Fibroblast of skin of left biceps (primary cell): ENCODE measurements at regions not wholly inside any gene's neighbourhood (a gene's known extent, or its start where the extent isn't known, plus 50 kb on each side); places are given as distances from the start of the nearest gene placed in this dataset.
"Not testable (repeated sequence)": the region's sequence is repeated elsewhere in the genome, so short reads cannot be mapped to it uniquely, and the experiment has no call there.

ENCODE experiments used
- DNase-seq, 2 experiments: peaks; one replicate each; pipeline ENCODE4 v3.0.0-alpha.2; 2013; ENCODE audit warnings: low read depth in 2 of 2

DNA sequence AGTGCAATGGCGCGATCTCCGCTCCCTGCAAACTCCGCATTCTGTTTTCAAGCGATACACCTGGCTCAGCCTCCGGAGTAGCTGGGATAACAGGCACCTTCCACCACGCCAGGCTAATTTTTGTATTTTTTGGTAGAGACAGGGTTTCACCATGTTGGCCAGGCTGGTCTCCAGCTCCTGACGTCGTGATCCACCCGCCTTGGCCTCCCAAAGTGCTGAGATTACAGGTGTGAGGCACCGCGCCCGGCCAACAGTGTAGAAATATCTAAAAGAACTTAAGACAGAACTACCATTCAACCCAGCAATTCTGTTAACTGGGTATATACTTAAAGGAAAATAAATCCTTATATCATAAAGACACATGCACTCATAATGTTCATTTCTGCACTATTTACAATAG, 335.3 kb upstream of the LUZP2 start:
- no peak for DNase-seq

DNA sequence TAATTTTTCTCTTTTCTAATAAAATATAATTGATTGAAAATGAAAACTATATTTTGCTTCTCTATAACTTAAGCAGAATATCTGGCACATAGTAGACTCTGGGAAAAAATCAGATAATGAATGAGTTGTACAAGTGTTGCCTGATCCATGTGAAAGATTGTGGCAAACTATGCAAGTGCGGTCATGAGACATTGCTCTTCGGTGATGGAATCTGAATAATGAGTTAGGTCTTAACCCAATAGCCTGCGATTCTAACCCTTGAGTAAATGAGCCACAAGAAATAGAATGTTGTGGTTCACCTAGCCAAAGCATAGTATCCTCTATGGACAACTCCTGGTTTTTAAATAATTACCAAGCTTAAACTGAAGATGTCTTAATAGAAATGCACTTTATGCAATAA, 333.7 kb upstream of the LUZP2 start:
- no peak for DNase-seq

DNA sequence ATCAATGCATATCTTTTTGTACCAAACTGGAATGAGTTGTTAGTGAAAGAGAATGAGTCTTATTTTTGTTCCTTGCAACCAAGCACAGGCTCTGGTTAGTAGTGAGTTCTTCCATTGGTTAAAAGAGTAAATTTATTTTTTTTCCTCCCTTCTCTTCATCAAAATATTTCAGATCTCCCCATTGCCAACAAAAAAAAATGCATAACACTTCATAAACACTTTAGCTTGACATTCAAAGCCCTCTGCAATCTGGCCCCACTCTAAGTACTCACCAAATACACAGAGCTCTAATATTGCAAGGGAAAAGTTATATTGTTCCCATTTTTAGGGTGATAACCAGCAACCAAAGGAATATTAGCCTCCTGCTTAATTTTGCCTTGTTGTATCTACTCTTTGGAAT, 333.0 kb upstream of the LUZP2 start:
- DNase-seq = no peak

DNA sequence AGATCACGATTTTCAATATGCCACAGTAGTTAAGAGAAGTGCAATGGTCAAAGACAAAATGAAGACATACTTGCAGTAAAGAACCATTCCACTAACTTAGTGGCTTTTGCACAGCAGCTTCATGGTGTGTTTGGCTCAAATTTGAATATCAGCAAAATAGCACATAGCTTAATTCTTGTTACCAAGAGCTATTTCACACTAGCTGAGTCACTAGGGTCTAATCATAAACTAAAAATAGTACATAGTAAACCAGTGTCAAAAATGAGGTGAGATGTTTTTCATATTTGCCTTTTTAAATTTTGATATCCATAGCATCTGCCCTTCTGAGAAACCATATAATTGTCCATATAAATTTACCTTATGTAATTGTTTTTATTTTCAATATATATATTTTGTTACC, 325.0 kb upstream of the LUZP2 start:
- no peak for DNase-seq

DNA sequence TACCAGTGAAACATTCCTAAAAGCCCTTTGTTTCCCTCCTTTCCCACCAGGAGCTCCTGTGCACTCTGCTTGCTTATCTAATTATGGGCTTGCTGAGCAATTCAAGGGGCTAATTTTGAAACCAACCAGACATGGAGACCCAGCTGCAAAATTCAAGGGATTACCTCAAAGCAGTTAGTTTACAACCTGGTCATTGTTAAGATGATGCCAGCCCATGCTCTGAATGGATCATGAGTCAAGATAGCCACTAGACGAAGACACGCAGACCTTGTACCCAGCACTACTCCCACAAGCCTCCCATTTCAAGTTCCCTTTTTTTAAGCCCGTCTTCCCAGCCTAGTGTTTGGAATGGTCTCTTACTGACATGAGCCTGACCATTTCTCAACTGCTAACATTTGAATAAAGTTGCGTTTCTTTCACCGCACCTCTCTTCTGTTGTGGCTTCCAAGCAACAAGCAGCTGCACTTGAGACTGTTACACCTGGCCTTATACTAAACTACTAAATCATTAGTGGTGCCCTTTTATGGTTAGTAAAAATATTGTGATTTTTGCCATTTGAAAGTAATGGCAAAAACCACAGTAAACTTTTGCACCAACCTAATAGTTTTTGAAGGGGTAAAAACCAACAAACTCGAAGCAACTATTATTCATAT, 315.3 kb upstream of the LUZP2 start:
- no peak for DNase-seq

DNA sequence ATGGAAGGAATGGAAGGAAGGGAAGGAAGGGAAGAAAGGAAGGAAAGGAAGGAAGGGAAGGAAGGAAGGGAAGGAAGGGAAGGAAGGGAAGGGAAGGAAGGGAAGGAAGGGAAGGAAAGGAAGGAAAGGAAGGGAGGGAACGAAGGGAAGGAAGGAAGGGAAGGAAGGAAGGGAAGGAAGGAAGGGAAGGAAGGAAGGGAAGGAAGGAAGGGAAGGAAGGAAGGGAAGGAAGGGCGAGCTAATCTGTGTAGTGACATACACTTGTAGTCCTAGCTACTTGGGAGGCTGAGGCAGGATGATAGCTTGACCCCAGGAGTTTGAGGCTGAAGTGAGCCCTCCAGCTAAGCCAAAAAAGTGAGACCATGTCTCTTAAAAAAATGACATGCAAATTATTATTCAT, 311.3 kb upstream of the LUZP2 start:
- DNase-seq = not testable (repeated sequence)

DNA sequence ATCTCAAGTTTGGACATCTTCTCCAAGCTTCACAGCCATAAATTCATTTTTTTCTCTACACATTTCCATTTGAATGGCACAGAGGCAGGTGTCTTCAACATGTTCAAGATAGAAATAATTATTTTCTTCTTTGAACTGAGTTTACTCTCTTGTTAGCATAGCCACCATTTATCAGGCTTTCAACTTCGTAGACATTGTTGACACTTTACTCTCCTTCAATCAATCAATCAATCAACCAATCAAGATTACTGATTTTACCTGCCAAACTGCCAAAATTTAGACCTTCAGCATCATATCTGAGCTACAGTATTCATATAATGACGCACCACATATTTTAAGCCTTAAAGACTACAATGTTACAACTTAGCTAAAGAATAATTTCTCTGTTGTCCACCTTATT, 300.1 kb upstream of the LUZP2 start:
- DNase-seq = no peak

DNA sequence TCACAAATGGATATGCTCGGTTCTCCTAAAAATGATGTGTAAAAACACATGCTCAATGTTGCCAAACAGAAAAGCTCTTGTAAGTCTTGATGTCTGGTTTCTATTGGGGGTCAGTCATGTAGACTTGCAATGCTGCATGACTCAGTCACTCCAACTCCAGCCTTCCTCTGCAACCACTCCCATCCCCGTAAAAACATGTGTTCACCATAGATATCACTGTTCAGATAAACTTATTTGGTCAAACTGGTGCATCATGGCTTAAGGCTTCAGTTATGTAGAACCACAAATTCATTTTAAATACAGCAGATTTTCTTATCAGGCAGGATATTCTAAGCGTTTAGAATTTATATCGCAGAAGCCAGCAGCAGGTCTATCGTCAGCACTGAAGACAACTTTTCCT, 298.4 kb upstream of the LUZP2 start:
- DNase-seq = peak; percentile 1 to 4

DNA sequence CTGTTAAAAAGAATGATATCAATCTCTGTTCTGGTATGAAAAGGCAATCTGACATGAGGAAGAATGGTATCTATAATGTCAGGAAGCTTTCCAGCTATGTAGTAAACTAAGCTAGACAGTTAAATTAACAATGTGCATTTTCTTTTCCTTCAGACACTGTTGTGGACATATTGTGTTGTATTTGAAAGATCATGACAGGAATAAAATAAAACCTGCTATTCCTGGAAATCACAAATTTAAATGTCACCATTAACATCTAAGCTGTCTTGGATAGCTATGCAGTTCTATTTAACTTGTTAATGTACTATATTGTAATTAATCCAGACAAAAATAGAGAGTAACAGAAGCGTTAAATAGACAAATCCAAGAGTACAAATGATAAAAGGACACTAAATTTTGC, 297.4 kb upstream of the LUZP2 start:
- no peak for DNase-seq

DNA sequence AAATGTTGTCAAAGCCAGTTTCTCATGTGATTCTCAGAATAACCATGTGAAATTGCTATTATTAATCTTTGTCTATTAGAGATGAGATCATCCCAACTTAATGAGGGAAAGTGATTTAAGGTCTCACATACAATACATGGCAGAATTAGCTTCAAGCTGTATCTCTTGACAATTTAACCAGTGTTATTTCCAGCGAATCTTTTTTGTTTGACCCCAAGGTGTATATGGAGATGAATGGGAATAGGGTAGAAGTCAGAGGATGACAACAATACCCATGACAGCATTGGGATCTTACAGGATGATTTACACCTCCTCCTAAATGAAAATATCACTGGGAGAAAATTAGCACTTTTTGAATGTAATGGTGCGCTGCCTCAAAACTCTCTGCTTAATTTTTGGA, 290.8 kb upstream of the LUZP2 start:
- DNase-seq = no peak

DNA sequence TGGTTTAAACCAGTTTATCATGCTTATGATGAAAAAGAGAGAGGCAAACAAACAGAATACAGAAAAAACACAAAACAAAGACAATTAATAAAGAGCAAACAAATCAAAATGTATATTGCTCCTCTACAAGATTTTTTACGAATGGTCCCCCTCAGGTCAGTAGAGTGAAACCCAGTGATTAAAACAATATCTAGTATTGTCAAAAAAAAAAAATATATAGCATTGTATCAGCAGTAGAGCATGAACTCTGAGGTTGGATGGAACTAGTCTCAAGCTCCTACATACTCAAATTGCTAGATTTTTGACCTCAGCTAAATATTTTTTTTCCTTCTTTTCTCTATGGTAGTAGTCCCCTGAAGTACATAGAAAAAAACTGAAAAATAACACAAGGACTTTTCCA, 290.3 kb upstream of the LUZP2 start:
- DNase-seq = no peak

DNA sequence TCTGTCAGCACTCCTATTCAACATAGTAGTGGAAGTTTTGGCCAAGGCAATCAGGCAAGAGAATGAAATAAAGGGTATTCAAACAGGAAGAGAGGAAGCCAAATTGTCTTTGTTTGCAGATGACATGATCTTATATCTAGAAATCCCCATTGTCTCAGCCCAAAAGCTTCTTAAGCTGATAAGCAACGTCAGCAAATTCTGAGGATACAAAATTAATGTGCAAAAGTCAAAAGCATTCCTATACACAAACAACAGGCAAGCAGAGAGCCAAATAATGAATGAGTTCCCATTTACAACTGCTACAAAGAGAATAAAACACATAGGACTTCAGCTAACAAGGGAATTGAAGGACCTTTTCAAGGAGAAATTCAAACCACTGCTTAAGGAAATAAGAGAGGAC, 280.4 kb upstream of the LUZP2 start:
- no peak for DNase-seq

DNA sequence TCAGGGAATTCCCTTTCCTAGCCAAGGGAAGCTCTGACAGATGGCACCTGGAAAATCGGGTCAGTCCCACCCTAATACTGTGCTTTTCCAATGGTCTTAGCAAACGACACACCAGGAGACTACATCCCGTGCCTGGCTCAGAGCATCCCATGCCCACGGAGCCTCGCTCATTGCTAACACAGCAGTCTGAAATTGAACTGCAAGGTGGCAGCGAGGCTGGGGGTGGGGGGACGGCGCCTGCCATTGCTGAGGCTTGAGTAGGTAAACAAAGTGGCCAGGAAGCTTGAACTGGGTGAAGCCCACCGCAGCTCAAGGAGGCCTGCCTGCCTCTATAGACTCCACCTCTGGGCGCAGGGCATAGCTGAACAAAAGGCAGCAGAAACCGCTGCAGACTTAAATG, 279.5 kb upstream of the LUZP2 start:
- not testable (repeated sequence) for DNase-seq

DNA sequence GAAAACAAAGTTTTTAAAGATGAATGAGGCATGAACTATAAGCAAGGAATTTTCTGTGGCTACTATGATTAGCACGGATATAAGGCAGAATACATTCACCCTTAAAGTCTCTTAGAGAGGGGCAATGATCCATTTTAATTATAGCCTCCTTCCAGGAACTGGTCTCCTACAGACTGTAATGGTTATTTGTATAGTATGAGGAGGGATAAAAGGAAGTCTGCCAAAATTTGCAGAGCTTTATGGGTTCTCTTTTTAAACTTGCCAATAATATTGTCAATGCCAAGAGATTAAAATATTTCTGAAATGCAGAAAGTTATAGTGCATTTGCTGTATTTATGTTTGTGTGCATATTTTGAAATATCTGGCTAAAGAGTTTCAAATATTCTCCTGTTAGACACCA, 271.4 kb upstream of the LUZP2 start:
- DNase-seq = no peak

DNA sequence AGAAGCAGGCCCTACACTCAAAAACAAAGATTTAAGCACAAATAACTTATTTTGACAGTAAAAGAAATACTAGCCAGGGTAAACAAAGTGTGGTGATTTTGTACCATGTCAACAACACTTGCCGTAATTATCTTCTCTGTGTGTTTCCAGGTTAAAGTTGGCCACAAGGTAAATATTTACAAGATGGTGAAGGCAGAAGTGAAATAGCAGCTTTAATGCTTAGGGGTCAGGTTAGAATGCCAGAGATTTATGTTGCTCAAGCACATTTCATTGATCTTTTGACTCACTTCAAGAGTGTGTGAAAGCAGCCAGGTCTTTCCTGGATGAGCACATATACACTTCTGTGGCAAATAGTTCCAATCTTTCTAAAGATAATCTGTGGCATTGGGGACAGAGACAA, 270.2 kb upstream of the LUZP2 start:
- no peak for DNase-seq

DNA sequence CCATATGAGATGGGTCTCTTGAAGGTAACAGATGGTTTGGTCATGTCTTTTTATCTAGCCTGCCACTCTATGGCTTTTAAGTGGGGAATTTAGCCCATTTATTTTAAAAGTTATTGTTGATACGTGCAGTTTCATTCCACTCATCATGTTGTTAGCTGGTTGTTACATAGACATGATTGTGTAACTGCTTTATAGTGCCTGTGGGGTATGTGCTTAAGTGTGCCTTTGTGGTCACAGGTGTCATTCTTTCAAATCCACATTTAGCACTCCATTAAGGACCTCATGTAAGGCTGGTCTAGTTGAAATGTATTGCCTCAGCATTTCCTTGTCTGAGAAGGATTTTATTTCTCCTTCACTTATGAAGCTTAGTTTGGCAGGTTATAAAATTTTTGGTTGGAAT, 263.8 kb upstream of the LUZP2 start:
- no peak for DNase-seq

DNA sequence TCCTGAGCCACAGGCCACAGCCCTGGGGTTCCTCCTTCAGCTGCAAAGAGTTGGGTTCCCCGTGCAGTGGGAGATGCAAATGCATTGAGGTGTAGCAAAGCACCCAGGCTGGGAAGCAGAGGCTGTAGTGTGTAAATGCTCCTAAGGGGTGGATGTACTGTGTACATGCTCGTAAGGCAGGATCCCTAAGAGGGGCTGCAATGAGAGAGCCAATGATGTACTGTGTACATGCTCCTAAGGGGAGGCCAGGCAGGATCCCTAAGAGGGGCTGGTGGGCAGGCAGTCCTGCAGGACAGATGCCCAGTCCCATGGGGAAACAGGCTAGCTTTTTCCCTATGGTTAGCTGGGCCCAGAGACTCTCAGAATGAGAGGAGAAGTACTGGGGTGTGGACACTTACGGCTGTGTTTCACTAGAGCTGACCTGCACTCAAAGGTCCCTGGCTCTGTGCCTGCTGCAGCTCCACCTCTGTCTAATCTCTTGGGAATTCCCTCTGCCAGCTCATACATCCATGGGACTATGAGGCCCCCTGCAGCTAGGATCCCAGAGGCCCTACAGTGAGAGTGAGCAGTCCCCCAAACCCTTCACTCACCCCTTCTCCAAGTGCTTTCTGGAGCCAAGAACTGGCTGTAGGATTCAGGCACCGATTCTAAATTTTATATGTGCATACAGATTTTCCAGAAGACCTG, 261.9 kb upstream of the LUZP2 start:
- DNase-seq = no peak

DNA sequence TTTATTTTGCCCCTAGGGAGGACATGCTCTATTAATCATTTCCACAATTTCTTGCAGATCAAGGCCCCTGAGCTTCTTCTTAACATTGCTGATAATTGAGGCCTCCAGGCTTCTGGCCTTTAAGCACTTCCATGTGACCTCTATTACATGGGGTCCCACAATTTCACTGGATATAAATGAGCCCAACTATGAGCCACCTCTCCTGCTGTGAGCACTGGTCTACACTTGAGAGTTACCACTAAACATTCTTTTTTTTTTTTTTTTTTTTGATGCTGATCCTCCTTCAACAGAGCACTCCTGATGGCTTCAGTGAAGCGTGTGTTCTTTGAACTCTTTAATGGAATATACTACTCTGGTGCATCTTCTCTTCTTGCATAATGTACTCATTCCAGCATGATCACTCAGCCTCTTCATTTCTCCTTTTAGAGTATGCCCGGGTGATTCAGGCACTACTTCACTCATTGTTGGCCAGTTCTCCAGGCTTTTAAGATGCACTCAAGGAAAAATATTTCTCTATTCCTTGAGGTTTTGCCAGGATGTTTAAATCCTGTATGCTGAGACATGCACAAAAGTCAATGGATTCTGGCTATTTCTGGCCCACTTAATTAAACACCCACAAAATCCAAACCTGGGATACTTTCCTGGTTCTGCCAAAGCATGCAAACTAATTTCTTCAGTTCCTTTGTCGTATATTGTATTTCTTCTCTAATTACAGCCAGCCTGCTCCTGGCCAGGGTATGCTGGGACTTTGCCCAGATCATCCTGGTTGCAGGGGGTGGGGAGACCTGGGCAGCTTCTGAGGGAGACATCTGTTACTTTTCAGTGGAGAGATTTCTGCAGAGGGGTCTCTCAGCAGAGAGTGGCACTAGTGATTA, 257.8 kb upstream of the LUZP2 start:
- peak; percentile 71 to 79 for DNase-seq

DNA sequence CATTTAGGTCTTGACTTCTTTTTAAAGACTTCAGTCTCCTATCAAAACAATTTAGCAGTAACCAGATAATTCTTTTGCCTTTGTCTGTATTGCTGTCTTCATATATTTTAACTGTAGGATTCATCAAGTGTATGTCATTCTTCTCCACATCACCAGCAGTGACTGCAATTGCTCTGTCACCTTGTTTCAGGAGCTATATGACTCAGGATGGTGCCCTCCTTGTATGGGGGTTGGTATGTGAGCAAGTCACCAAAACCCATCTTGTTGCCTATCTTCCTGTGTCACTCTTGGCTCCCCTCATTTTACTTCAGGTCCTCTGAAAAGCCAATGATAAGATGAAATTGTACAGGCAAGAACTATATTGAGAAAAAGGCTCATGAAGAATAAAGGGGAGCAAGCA, 256.9 kb upstream of the LUZP2 start:
- no peak for DNase-seq

DNA sequence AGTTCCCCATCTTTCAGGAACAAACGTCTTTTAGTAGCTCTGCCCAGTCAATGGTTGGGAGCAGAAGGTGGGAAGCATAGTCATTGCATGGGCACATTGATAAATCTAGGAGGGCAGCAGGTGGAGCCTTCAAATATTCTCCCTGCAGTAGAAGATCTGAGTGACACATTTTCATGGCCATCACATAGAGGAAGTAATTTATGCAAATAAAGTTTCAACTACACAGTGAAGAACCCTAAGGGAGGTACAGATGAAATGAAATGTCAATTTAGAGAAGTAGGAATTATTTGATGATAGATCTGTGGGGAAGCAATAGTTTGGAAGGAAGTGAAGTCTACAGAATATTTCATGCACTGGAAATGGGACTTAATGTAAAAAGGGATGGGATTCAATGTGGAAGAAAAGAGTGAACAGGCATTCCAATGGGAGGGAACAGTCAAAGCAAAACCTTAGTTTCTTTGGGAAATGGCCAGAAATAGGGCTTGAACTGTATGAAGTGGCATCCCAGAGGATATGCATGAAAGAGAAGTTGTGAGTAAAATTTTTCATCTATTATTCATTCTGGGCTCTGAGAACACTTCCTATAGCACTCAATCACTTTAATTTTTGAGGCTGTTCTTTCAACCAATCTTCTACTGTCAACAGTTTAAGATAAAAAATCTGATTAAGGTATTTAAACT, 256.2 kb upstream of the LUZP2 start:
- DNase-seq = no peak

DNA sequence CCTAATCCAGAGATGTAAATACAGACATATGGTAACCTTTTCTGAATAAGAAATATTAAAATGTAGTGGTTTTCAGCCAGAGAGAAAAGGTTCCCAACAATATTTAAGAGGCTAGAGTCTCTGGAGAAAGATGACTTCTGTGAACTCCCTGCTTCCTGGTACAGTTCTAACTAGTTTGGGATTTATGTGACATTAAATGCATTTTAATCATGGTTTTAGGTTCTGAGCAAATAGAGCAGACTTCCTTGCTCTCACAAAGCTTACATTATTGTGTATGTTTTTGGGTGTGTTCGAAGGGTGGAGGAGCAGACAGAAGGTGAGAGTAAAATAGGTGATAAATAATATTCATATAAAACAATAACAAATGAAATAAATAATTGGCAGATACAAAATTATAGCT, 250.1 kb upstream of the LUZP2 start:
- no peak for DNase-seq

DNA sequence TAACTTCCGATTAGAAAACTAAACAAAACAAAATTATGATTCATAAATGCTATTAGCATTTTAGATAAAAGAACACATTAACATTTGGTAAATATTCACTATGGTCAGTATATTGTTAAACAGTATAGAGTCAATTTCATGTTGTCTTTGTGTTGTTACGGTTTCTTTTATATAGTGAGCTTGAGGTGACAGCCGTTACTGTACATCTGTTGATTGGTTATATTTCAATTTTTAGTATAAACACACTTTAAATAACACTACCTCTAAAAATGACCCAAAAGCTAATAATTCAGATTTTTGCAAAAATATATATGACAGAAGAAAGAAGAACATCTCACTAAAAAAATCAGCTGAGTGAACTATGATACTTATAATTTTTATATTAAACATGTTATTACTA, 249.0 kb upstream of the LUZP2 start:
- no peak for DNase-seq
